GM23338 (cell line): ENCODE measurements at regions not wholly inside any gene's neighbourhood (a gene's known extent, or its start where the extent isn't known, plus 50 kb on each side); places are given as distances from the start of the nearest gene placed in this dataset.

Experiments
- ATAC-seq: fragments of 200-7000 bp; cut with Tn5 transposase; 3 replicates; pipeline ENCODE4 v1.9.1; 2020
- DNase-seq: peaks from one replicate; pipeline ENCODE4 v3.0.0-alpha.2; 2015; ENCODE audit warnings: low spot score
- H2AFZ ChIP-seq: fragments of 200-600 bp; sonication (generic); 2 replicates; pipeline ENCODE4 v1.8.0; 2016; ENCODE audit warnings: antibody characterized with exemption, mild to moderate bottlenecking, moderate library complexity
- H3F3A ChIP-seq: fragments of 200-600 bp; sonication (generic); replicated peaks from 2 replicates; pipeline ENCODE4 v1.8.0; 2017; ENCODE audit warnings: antibody characterized with exemption, mixed run types, low read depth
- H3K27ac ChIP-seq: fragments of 200-600 bp; sonication (generic); 2 replicates; pipeline ENCODE4 v1.6.1; 2016; ENCODE audit warnings: low read depth
- H3K27me3 ChIP-seq: fragments of 200-600 bp; sonication (generic); 2 replicates; pipeline ENCODE4 v1.8.0; 2016; ENCODE audit warnings: mild to moderate bottlenecking, mixed run types, moderate library complexity; ENCODE audit not compliant: insufficient read depth
- H3K36me3 ChIP-seq: fragments of 200-600 bp; sonication (generic); 2 replicates; pipeline ENCODE4 v1.8.0; 2016; ENCODE audit warnings: mild to moderate bottlenecking; ENCODE audit not compliant: insufficient read depth
- H3K4me1 ChIP-seq: fragments of 200-600 bp; sonication (generic); 2 replicates; pipeline ENCODE4 v1.8.0; 2016; ENCODE audit warnings: mild to moderate bottlenecking, moderate library complexity; ENCODE audit not compliant: insufficient read depth
- H3K4me2 ChIP-seq: fragments of 200-600 bp; sonication (generic); 2 replicates; pipeline ENCODE4 v1.7.1; 2017; ENCODE audit warnings: mixed run types
- H3K4me3 ChIP-seq: fragments of 200-600 bp; sonication (generic); 2 replicates; pipeline ENCODE4 v1.6.1; 2016; ENCODE audit warnings: mixed run types
- H3K79me2 ChIP-seq: fragments of 200-600 bp; sonication (generic); replicated peaks from 2 replicates; pipeline ENCODE4 v1.8.0; 2017; ENCODE audit warnings: mild to moderate bottlenecking; ENCODE audit not compliant: insufficient read depth
- H3K9me2 ChIP-seq: fragments of 200-600 bp; sonication (generic); 2 replicates; pipeline ENCODE4 v1.8.0; 2017; ENCODE audit not compliant: insufficient read depth
- H4K20me1 ChIP-seq: fragments of 200-600 bp; sonication (generic); replicated peaks from 2 replicates; pipeline ENCODE4 v1.8.0; 2017; ENCODE audit warnings: mild to moderate bottlenecking; ENCODE audit not compliant: insufficient read depth
- H3K27ac Mint-ChIP-seq: 2 replicates; pipeline ENCODE4 v1.8.0; 2020; ENCODE audit warnings: inconsistent platforms, mild to moderate bottlenecking, moderate library complexity, mixed read lengths
- H3K27me3 Mint-ChIP-seq: 3 replicates; pipeline ENCODE4 v1.8.0; 2022; ENCODE audit warnings: low read depth, mild to moderate bottlenecking, moderate library complexity, mixed read lengths, inconsistent platforms; ENCODE audit not compliant: insufficient read depth, poor library complexity
- H3K36me3 Mint-ChIP-seq: 3 replicates; pipeline ENCODE4 v1.8.0; 2021; ENCODE audit warnings: low read depth, mild to moderate bottlenecking, inconsistent platforms, moderate library complexity, mixed read lengths
- H3K4me1 Mint-ChIP-seq: 3 replicates; pipeline ENCODE4 v1.8.0; 2020; ENCODE audit warnings: mild to moderate bottlenecking, inconsistent platforms, mixed read lengths
- H3K4me3 Mint-ChIP-seq: 3 replicates; pipeline ENCODE4 v1.8.0; 2021; ENCODE audit warnings: moderate library complexity, mild to moderate bottlenecking, inconsistent platforms, mixed read lengths
- H3K9me3 Mint-ChIP-seq: 3 replicates; pipeline ENCODE4 v1.8.0; 2020; ENCODE audit warnings: moderate library complexity, mild to moderate bottlenecking, inconsistent platforms, mixed read lengths
- CREB1 ChIP-seq: fragments of 250-450 bp; sonication (Bioruptor Pico); IDR thresholded peaks from 2 replicates; pipeline ENCODE4 v1.5.0; 2020; ENCODE audit warnings: low read depth, mild to moderate bottlenecking, moderate library complexity
- CTCF ChIP-seq, 2 experiments: fragments of 200-600 bp in 1 of 2; sonication (generic) in 1 of 2; conservative IDR thresholded peaks; 2 replicates each; pipeline versions ENCODE4 v1.5.1 to v1.6.1; 2016 to 2017; ENCODE audit warnings: antibody characterized with exemption in 2 of 2, low read depth in 2 of 2, mild to moderate bottlenecking in 2 of 2, moderate library complexity in 1 of 2
- EZH2 ChIP-seq: fragments of 200-600 bp; sonication (generic); IDR thresholded peaks from one replicate; pipeline ENCODE4 v1.8.0; 2017; ENCODE audit warnings: antibody characterized with exemption, mild to moderate bottlenecking, low read depth; ENCODE audit not compliant: unreplicated experiment
- EZH2phosphoT487 ChIP-seq: fragments of 200-600 bp; sonication (generic); IDR thresholded peaks from one replicate; pipeline ENCODE4 v1.8.1; 2018; ENCODE audit warnings: antibody characterized with exemption; ENCODE audit not compliant: unreplicated experiment
- NANOG ChIP-seq: IDR thresholded peaks from 2 replicates; pipeline ENCODE4 v1.6.1; 2016; ENCODE audit warnings: antibody characterized with exemption, borderline replicate concordance
- REST ChIP-seq: IDR thresholded peaks from one replicate; pipeline ENCODE4 v1.6.1; 2018; ENCODE audit warnings: antibody characterized with exemption; ENCODE audit not compliant: unreplicated experiment
- ZNF114 ChIP-seq: fragments of 250-450 bp; sonication (Bioruptor Pico); IDR thresholded peaks from 2 replicates; pipeline ENCODE4 v1.5.0; 2020; ENCODE audit warnings: mild to moderate bottlenecking, moderate library complexity
- ZNF331 ChIP-seq: fragments of 250-450 bp; sonication (Bioruptor Pico); IDR thresholded peaks from 2 replicates; pipeline ENCODE4 v1.5.0; 2020; ENCODE audit warnings: low read depth, mild to moderate bottlenecking, moderate library complexity
- ZNF462 ChIP-seq: fragments of 250-450 bp; sonication (Bioruptor Pico); IDR thresholded peaks from 2 replicates; pipeline ENCODE4 v1.5.0; 2020; ENCODE audit warnings: mild to moderate bottlenecking, moderate library complexity

DNA sequence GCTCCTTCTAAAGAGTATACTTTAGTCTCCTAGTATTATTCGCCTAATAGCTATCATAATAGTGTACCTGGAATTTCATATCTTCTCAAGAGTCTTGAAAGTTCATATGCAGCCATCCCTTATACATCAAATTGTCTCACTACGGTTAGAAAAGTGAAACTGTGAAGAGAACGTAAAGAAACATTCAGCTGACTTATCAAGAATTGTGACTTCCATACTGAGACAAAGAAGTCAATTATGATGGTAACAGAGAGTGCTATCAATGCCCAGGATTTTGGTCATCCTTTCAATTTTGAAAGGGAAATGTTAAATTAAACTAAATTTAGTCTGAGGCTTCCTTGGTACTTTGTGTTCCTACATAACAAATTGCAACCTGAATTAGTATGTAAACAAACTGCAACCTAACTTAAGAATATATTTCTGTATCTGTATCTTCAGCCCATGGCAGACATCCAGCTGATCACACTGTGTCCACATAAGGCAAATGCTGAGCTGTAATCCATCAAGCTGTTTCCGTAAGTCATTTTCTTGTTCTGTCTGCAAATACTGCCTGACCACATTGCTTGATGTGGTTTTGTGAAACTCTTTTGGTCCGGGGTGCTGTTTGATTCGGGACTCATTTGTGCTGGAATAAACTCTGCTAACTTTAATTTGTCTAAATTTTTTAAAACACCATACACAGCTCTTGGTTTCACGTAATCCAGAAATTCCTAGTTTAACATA lies 469.6 kb downstream of the SI start:
- Mint-ChIP-seq H3K36me3 (no peaks in the 10 kb centered on the region), H3K27me3 (peaks cover 2% of the 10 kb centered on the region), H3K27ac (no peak overlapping the region; the same call in 1 of the 2 replicates), H3K4me1 (no peaks in the 10 kb centered on the region), H3K9me3 (no peaks in the 10 kb centered on the region), H3K4me3 (no peak overlapping the region)
- H3K79me2 ChIP-seq: no peaks in the 10 kb centered on the region
- no peaks in the 10 kb centered on the region for H3K9me2 ChIP-seq
- TF ChIP-seq CREB1 (CRISPR knock-in tag) (no peak), CTCF (conservative IDR thresholded peaks at IDR 0.05; ENCODE audit: low read depth in 2 of 2) (no peak), EZH2 (no peak), NANOG (no peak), EZH2phosphoT487 (no peak), ZNF114 (CRISPR knock-in tag) (no peak)
- H3K27me3 ChIP-seq: no peaks in the 10 kb centered on the region
- H3K4me3 ChIP-seq: no peak overlapping the region
- no peak overlapping the region for H3K4me2 ChIP-seq
- H2AFZ ChIP-seq: no peak overlapping the region
- H3K27ac ChIP-seq: no peak overlapping the region
- no peaks in the 10 kb centered on the region for H3K36me3 ChIP-seq
- ATAC-seq: no peak
- no peaks in the 10 kb centered on the region for H3K4me1 ChIP-seq
- no peak for DNase-seq
- no peaks in the 10 kb centered on the region for H4K20me1 ChIP-seq
- no peaks in the 10 kb centered on the region for H3F3A ChIP-seq

DNA sequence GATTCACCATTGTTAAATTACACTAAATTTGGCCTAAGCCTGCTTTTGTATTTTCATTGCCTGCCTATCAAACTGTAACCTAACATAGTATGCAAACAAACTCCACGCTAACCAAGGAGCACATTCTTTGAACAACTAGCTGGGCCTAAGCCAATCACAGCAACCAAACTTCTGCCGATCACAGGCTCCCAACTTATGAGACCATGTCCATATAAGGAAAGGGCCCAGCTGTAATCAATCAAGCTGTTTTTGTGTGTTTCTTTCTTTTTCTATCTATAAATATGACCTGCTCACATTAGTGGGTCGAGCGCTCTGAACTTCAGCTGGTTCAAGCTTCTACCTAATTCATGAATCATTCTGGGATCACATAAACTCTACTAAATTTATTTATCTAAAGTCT lies 473.6 kb downstream of the SI start:
- H3K9me3 Mint-ChIP-seq: no peaks in the 10 kb centered on the region
- H2AFZ ChIP-seq: peak overlapping the region; percentile 49; the same call in 1 of the 2 replicates
- TF ChIP-seq ZNF462 (CRISPR knock-in tag) (no peak), NANOG (no peak), EZH2 (no peak), EZH2phosphoT487 (no peak), CREB1 (CRISPR knock-in tag) (no peak), REST (no peak), ZNF331 (CRISPR knock-in tag) (no peak)

More for the DNA sequence above, 473.6 kb downstream of the SI start:
- Mint-ChIP-seq H3K4me3 (no peak overlapping the region), H3K4me1 (no peaks in the 10 kb centered on the region), H3K36me3 (no peaks in the 10 kb centered on the region), H3K27ac (0 out of 2 replicates have a peak overlapping the region, but pooled peaks have one; percentile 23), H3K27me3 (peaks cover 2% of the 10 kb centered on the region)
- no peak overlapping the region for H3K4me3 ChIP-seq
- H3K9me2 ChIP-seq: no peaks in the 10 kb centered on the region
- H3K36me3 ChIP-seq: no peaks in the 10 kb centered on the region
- H3K79me2 ChIP-seq: no peaks in the 10 kb centered on the region
- DNase-seq: no peak
- no peaks in the 10 kb centered on the region for H4K20me1 ChIP-seq
- no peaks in the 10 kb centered on the region for H3F3A ChIP-seq
- ATAC-seq: no peak
- H3K4me1 ChIP-seq: no peaks in the 10 kb centered on the region
- H3K27ac ChIP-seq: no peak overlapping the region
- H3K27me3 ChIP-seq: no peaks in the 10 kb centered on the region
- H3K4me2 ChIP-seq: no peak overlapping the region
